B cell (primary cell): ENCODE measurements at regions not wholly inside any gene's neighbourhood (a gene's known extent, or its start where the extent isn't known, plus 50 kb on each side); places are given as distances from the start of the nearest gene placed in this dataset.

ENCODE experiments used
- ATAC-seq: fragments of 200-7000 bp; cut with Tn5 transposase; one replicate; pipeline ENCODE4 v1.10.0; 2021; ENCODE audit warnings: low read depth, mild to moderate bottlenecking, moderate number of reproducible peaks, moderate library complexity
- CTCF ChIA-PET: fragments of 350-600 bp; sonication (Branson Sonifier 250); formaldehyde crosslinking; loops from one replicate; lab custom pipeline; 2021; ENCODE audit warnings: antibody characterized with exemption, inconsistent platforms; lab: Charles Lee
- POLR2A ChIA-PET: fragments of 350-600 bp; sonication (Branson Sonifier 250); formaldehyde crosslinking; loops from one replicate; lab custom pipeline; 2021; ENCODE audit warnings: antibody characterized with exemption; lab: Charles Lee
- DNase-seq: peaks from one replicate; pipeline ENCODE4 v3.0.0; 2013
- H2AFZ ChIP-seq: 2 replicates; pipeline ENCODE4 v1.6.1; 2012; ENCODE audit warnings: mild to moderate bottlenecking, low read depth, low read length; ENCODE audit not compliant: insufficient read depth, poor library complexity, severe bottlenecking
- H3K27ac ChIP-seq, 2 donors: 1 replicate in 1 of 2; 2 replicates in 1 of 2; pipeline ENCODE4 v1.5.1; 2012 to 2013; ENCODE audit warnings: low read length in 2 of 2, mild to moderate bottlenecking in 2 of 2, moderate library complexity in 1 of 2
- H3K27me3 ChIP-seq, 4 experiments: fragments of 200-600 bp in 1 of 4; sonication (generic) in 1 of 4; replicated peaks in 1 of 4; 1 replicate in 2 of 4; 2 replicates in 2 of 4; pipeline versions ENCODE4 v1.6.1 to v1.7.0; 2013 to 2016; ENCODE audit warnings: low read length in 3 of 4, mild to moderate bottlenecking in 2 of 4, mixed read lengths in 1 of 4, moderate library complexity in 1 of 4; ENCODE audit not compliant: insufficient read depth in 4 of 4, control insufficient read depth in 3 of 4; ENCODE audit errors: control extremely low read depth in 1 of 4
- H3K36me3 ChIP-seq, 2 experiments: replicated peaks in 1 of 2; 1 replicate in 1 of 2; 2 replicates in 1 of 2; pipeline versions ENCODE4 v1.6.1 to v1.7.1; 2013; ENCODE audit warnings: low read length in 1 of 2; ENCODE audit not compliant: insufficient read depth in 2 of 2, control insufficient read depth in 1 of 2; ENCODE audit errors: control extremely low read depth in 1 of 2, extremely low read depth in 1 of 2
- H3K4me1 ChIP-seq, 2 donors: fragments of 200-600 bp in 1 of 2; sonication (generic) in 1 of 2; 1 replicate in 1 of 2; 2 replicates in 1 of 2; pipeline versions ENCODE4 v1.5.1 to v1.6.1; 2013 to 2017; ENCODE audit warnings: low read length in 2 of 2; ENCODE audit not compliant: control insufficient read depth in 2 of 2, insufficient read depth in 2 of 2
- H3K4me2 ChIP-seq: replicated peaks from 2 replicates; pipeline ENCODE3; 2012; ENCODE audit warnings: mild to moderate bottlenecking, low read depth, low read length; ENCODE audit not compliant: poor library complexity, severe bottlenecking
- H3K4me3 ChIP-seq, 5 experiments: fragments of 200-600 bp in 1 of 5; sonication (generic) in 1 of 5; 1 replicate in 3 of 5; 2 replicates in 2 of 5; pipeline versions ENCODE4 v1.5.1 to v1.7.0; 2011 to 2016; ENCODE audit warnings: low read length in 4 of 5, mild to moderate bottlenecking in 4 of 5, low read depth in 2 of 5, control low read depth in 1 of 5, moderate library complexity in 1 of 5; ENCODE audit not compliant: insufficient read depth in 1 of 5; ENCODE audit errors: control extremely low read depth in 1 of 5, extremely low read depth in 1 of 5
- H3K79me2 ChIP-seq: fragments of 200-600 bp; sonication (generic); one replicate; pipeline ENCODE4 v1.6.0; 2016; ENCODE audit warnings: low read length; ENCODE audit not compliant: control insufficient read depth, insufficient read depth
- H3K9ac ChIP-seq: fragments of 200-600 bp; sonication (generic); 2 replicates; pipeline ENCODE4 v1.6.1; 2017; ENCODE audit warnings: mild to moderate bottlenecking, low read length, moderate library complexity
- H3K9me3 ChIP-seq, 3 donors: one replicate each; pipeline versions ENCODE4 v1.6.1 to v1.7.1; 2013; ENCODE audit warnings: low read length in 2 of 3; ENCODE audit not compliant: control insufficient read depth in 2 of 3, insufficient read depth in 1 of 3; ENCODE audit errors: control extremely low read depth in 1 of 3
- H4K20me1 ChIP-seq: 2 replicates; pipeline ENCODE4 v1.6.0; 2012; ENCODE audit warnings: mild to moderate bottlenecking, low read length; ENCODE audit not compliant: insufficient read depth, control insufficient read depth, poor library complexity, severe bottlenecking
- H3K27ac Mint-ChIP-seq: one replicate; pipeline ENCODE4 v1.8.0; 2021; ENCODE audit warnings: mixed read lengths
- H3K27me3 Mint-ChIP-seq: one replicate; pipeline ENCODE4 v1.8.0; 2021; ENCODE audit warnings: mixed read lengths
- H3K4me1 Mint-ChIP-seq: one replicate; pipeline ENCODE4 v1.8.0; 2021; ENCODE audit warnings: mixed read lengths
- H3K4me3 Mint-ChIP-seq: one replicate; pipeline ENCODE4 v1.8.0; 2021; ENCODE audit warnings: mixed read lengths
- H3K9me3 Mint-ChIP-seq: one replicate; pipeline ENCODE4 v1.8.0; 2022; ENCODE audit warnings: mixed read lengths; ENCODE audit not compliant: insufficient read depth
- CTCF ChIP-seq: fragments of 200-600 bp; IDR thresholded peaks from one replicate; pipeline ENCODE4 v1.8.0; 2022; ENCODE audit warnings: antibody characterized with exemption, mild to moderate bottlenecking
- EZH2 ChIP-seq: IDR thresholded peaks from 2 replicates; pipeline ENCODE4 v1.6.1; 2012; ENCODE audit warnings: borderline replicate concordance, low read depth, mild to moderate bottlenecking, moderate library complexity, low read length; ENCODE audit not compliant: insufficient read depth, poor library complexity, severe bottlenecking
- whole genome bisulfite sequencing: methylation state at CpG from one replicate; pipeline ENCODE4 v1.1.5; 2013; ENCODE audit warnings: missing lambda C conversion rate; ENCODE audit not compliant: insufficient coverage; 5-methylcytosine and 5-hydroxymethylcytosine counted together
- intact Hi-C: fragments of 100-400 bp; cut with micrococcal nuclease; formaldehyde crosslinking; loops from one replicate; pipeline ENCODE4 v1.10.0; 2022

GRCh38 chr2:175662335-175662734 lies 339.7 kb downstream of the LNPK start:
- Mint-ChIP-seq H3K4me1 (no peaks in the 10 kb centered on the region), H3K9me3 (no peaks in the 10 kb centered on the region), H3K4me3 (no peak overlapping the region), H3K27me3 (peaks cover 3% of the 10 kb centered on the region), H3K27ac (no peak overlapping the region)
- DNase-seq (no peak), ATAC-seq (no peak)
- Histone ChIP-seq H4K20me1 (no peaks in the 10 kb centered on the region), H3K9me3 (peaks cover 0 to 4% (median 0%) of the 10 kb centered on the region in 3 donors), H3K4me3 (no peak overlapping the region), H3K36me3 (no peaks in the 10 kb centered on the region), H3K4me2 (no peak overlapping the region), H3K79me2 (no peaks in the 10 kb centered on the region), H3K27ac (no peak overlapping the region), H2AFZ (no peak overlapping the region), H3K4me1 (no peaks in the 10 kb centered on the region), H3K27me3 (no peaks in the 10 kb centered on the region), H3K9ac (no peak overlapping the region)
- intact Hi-C loops: no loop called here
- TF ChIP-seq EZH2 (no peak), CTCF (no peak)
- no CpG with 5 or more reads among the region's 1 CpG for WGBS
- ChIA-PET POLR2A (no interaction called here), CTCF (interaction anchor here (0.9 kb wide), 1 partner anchor 16 kb away, joined by 3 read pairs; no protein-coding TSS in a partner anchor)

- H4K20me1 ChIP-seq: no peaks in the 10 kb centered on the region
- H3K79me2 ChIP-seq: no peaks in the 10 kb centered on the region
- H3K9ac ChIP-seq: no peak overlapping the region
- H3K27ac ChIP-seq: no peak overlapping the region
- Mint-ChIP-seq H3K27me3 (no peaks in the 10 kb centered on the region), H3K27ac (no peak overlapping the region), H3K4me1 (no peaks in the 10 kb centered on the region), H3K9me3 (peaks cover 2% of the 10 kb centered on the region), H3K4me3 (no peak overlapping the region)
- intact Hi-C loops: no loop called here
- no peak for ATAC-seq
- H3K4me2 ChIP-seq: no peak overlapping the region
- TF ChIP-seq CTCF: no peak
- no peak for TF ChIP-seq EZH2
- no peak overlapping the region for H3K4me3 ChIP-seq
- H3K4me1 ChIP-seq: no peaks in the 10 kb centered on the region
- ChIA-PET POLR2A (no interaction called here), CTCF (no interaction called here)
- no peaks in the 10 kb centered on the region for H3K27me3 ChIP-seq
- H3K36me3 ChIP-seq: no peaks in the 10 kb centered on the region
- no peak for DNase-seq
- H3K9me3 ChIP-seq: peaks cover 0 to 7% (median 0%) of the 10 kb centered on the region in 3 donors
- no peak overlapping the region for H2AFZ ChIP-seq
- no CpG with 5 or more reads among the region's 1 CpG for WGBS
These were observed 353.4 kb downstream of the LNPK start for GRCh38 chr2:175648577-175649063.
